Lower leg skin (tissue), 3 donors: ENCODE measurements at regions not wholly inside any gene's neighbourhood (a gene's known extent, or its start where the extent isn't known, plus 50 kb on each side); places are given as distances from the start of the nearest gene placed in this dataset.

Experiments
- CTCF ChIP-seq, 3 donors: fragments of 450-650 bp; IDR thresholded peaks; one replicate each; pipeline ENCODE4 v1.5.1; 2016; ENCODE audit warnings: antibody characterized with exemption in 3 of 3, mild to moderate bottlenecking in 3 of 3, moderate library complexity in 2 of 3
- POLR2A ChIP-seq, 2 donors: fragments of 450-650 bp; IDR thresholded peaks; one replicate each; pipeline ENCODE4 v1.6.1; 2016 to 2017; ENCODE audit warnings: antibody characterized with exemption in 2 of 2, mild to moderate bottlenecking in 1 of 2, moderate library complexity in 1 of 2

GRCh38 chr5:74143721-74144330, 496.7 kb downstream of the ENC1 start:
- no peak for TF ChIP-seq CTCF (IDR thresholded peaks at IDR 0.05)
- TF ChIP-seq POLR2A (IDR thresholded peaks at IDR 0.05), result no peak
